ENCODE measurements at regions not wholly inside any gene's neighbourhood (a gene's known extent, or its start where the extent isn't known, plus 50 kb on each side); places are given as distances from the start of the nearest gene placed in this dataset.

DNA sequence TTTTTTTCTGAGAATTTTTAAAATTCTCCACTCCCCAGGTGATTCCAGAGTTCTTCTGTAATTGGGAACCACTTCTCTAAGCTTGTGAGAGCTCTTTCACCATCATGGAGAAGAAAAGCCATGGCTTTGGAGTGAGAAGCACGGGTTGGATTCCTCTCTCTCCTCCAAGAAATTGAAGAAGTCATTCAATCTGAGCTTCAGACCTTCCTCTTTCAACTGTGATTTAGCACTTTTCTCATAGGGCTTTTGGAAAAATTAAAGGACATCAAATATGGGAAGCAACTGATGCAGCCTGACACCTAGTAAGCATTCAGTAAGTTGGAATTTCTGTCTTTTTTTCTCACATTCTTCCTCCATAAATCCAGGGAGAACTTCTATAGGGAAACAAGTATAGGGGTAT is 580.4 kb upstream of the KLF4 start:
- ChIA-PET CTCF (no interaction called here), POLR2A (no interaction called here)
- no peaks in the 10 kb centered on the region for H3K36me3 Mint-ChIP-seq (ENCODE audit: insufficient read depth, unreplicated experiment)
- BruUV-seq (replicated peaks) = no TSS peak
- Histone ChIP-seq H3K36me3 (ENCODE audit: control insufficient read depth, insufficient read depth, low read length) (no peaks in the 10 kb centered on the region), H3K9me3 (no peaks in the 10 kb centered on the region), H3K4me3 (ENCODE audit: low read depth, low read length) (no peak overlapping the region), H3K4me1 (no peaks in the 10 kb centered on the region), H3K27me3 (replicated peaks; ENCODE audit: control insufficient read depth, insufficient read depth, low read length) (no peaks in the 10 kb centered on the region)
- TF ChIP-seq, protein P1, sequence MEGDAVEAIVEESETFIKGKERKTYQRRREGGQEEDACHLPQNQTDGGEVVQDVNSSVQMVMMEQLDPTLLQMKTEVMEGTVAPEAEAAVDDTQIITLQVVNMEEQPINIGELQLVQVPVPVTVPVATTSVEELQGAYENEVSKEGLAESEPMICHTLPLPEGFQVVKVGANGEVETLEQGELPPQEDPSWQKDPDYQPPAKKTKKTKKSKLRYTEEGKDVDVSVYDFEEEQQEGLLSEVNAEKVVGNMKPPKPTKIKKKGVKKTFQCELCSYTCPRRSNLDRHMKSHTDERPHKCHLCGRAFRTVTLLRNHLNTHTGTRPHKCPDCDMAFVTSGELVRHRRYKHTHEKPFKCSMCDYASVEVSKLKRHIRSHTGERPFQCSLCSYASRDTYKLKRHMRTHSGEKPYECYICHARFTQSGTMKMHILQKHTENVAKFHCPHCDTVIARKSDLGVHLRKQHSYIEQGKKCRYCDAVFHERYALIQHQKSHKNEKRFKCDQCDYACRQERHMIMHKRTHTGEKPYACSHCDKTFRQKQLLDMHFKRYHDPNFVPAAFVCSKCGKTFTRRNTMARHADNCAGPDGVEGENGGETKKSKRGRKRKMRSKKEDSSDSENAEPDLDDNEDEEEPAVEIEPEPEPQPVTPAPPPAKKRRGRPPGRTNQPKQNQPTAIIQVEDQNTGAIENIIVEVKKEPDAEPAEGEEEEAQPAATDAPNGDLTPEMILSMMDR (IDR thresholded peaks at IDR 0.05; ENCODE audit: insufficient read depth in 1 of 2, low read depth in 1 of 2, low read length in 1 of 2, severe bottlenecking in 1 of 2, unreplicated experiment in 1 of 2) = no peak
- H3K27ac Mint-ChIP-seq (ENCODE audit: unreplicated experiment) = no peak overlapping the region
- no peaks in the 10 kb centered on the region for H3K27me3 Mint-ChIP-seq (ENCODE audit: insufficient read depth, unreplicated experiment)
- intact Hi-C loops (cut with micrococcal nuclease; ENCODE audit: unreplicated experiment) = no loop called here
- H3K4me3 Mint-ChIP-seq (ENCODE audit: unreplicated experiment) = no peak overlapping the region
- no peak for DNase-seq
- no peaks in the 10 kb centered on the region for H3K9me3 Mint-ChIP-seq (ENCODE audit: unreplicated experiment)
- H3K4me1 Mint-ChIP-seq (ENCODE audit: low read depth, unreplicated experiment) = no peaks in the 10 kb centered on the region

DNA sequence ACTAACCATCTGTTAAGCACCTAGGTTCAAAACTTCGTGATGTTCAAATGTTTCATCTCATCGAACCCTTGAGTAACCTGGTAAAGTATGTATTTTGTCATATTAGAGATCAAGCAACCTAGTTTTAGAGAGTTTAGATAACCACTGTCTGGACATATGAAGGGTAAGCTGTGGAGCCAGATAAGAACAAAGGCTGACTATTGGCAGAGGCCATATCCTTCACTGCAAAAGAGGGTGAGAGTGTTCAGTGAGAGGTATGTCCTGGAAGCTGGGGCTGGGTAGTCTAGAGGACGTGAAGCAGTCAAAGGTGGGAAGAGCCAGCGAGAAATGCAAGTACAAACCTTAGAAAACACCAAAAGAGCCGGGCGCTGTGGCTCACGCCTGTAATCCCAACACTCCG is 573.1 kb upstream of the KLF4 start:
- no peak for DNase-seq
- POLR2A ChIA-PET = no interaction called here
- Histone ChIP-seq H3K4me1 (0 out of 2 replicates have a peak, but pooled peaks cover 2% of the 10 kb centered on the region), H3K27me3 (replicated peaks; ENCODE audit: control insufficient read depth, insufficient read depth, low read length) (no peaks in the 10 kb centered on the region), H3K9me3 (no peaks in the 10 kb centered on the region), H3K36me3 (ENCODE audit: control insufficient read depth, insufficient read depth, low read length) (no peaks in the 10 kb centered on the region), H3K4me3 (ENCODE audit: low read depth, low read length) (no peak overlapping the region)
- H3K27me3 Mint-ChIP-seq (ENCODE audit: insufficient read depth, unreplicated experiment) = no peaks in the 10 kb centered on the region
- TF ChIP-seq, protein P1 (IDR thresholded peaks at IDR 0.05; ENCODE audit: insufficient read depth in 1 of 2, low read depth in 1 of 2, low read length in 1 of 2, severe bottlenecking in 1 of 2, unreplicated experiment in 1 of 2) = no peak
- BruUV-seq (replicated peaks) = no TSS peak
- intact Hi-C loops (cut with micrococcal nuclease; ENCODE audit: unreplicated experiment) = no loop called here
- peaks cover 11% of the 10 kb centered on the region for H3K9me3 Mint-ChIP-seq (ENCODE audit: unreplicated experiment)
- H3K4me3 Mint-ChIP-seq (ENCODE audit: unreplicated experiment) = no peak overlapping the region
- H3K4me1 Mint-ChIP-seq (ENCODE audit: low read depth, unreplicated experiment) = peaks cover 15% of the 10 kb centered on the region
- no peaks in the 10 kb centered on the region for H3K36me3 Mint-ChIP-seq (ENCODE audit: insufficient read depth, unreplicated experiment)
- no peak overlapping the region for H3K27ac Mint-ChIP-seq (ENCODE audit: unreplicated experiment)
- CTCF ChIA-PET = no interaction called here

DNA sequence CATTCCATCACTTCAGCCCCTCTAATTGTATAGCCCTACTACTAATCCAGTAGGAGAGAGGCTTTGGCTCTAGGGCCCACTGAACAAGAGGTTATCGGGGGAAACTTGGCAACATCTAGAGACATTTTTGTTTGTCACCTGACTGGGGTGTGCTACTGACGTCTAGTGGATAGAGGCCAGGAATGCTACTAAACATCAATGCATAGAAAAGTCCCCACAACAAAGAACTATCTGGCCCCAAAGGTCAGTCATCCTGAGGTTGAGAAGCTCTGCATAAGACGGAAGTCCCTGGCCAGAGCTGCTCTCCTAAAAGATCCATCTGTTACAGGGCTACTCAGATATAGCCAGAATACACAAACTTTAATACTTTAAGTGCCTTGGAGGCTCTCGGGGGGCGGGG is 570.6 kb upstream of the KLF4 start:
- Mint-ChIP-seq H3K4me1 (ENCODE audit: low read depth, unreplicated experiment) (peaks cover 24% of the 10 kb centered on the region), H3K4me3 (ENCODE audit: unreplicated experiment) (no peak overlapping the region), H3K27ac (ENCODE audit: unreplicated experiment) (no peak overlapping the region), H3K9me3 (ENCODE audit: unreplicated experiment) (peaks cover 11% of the 10 kb centered on the region), H3K27me3 (ENCODE audit: insufficient read depth, unreplicated experiment) (no peaks in the 10 kb centered on the region), H3K36me3 (ENCODE audit: insufficient read depth, unreplicated experiment) (no peaks in the 10 kb centered on the region)
- DNase-seq = no peak
- Histone ChIP-seq H3K9me3 (no peaks in the 10 kb centered on the region), H3K4me3 (ENCODE audit: low read depth, low read length) (no peak overlapping the region), H3K36me3 (ENCODE audit: control insufficient read depth, insufficient read depth, low read length) (no peaks in the 10 kb centered on the region), H3K27me3 (replicated peaks; ENCODE audit: control insufficient read depth, insufficient read depth, low read length) (no peaks in the 10 kb centered on the region), H3K4me1 (peaks cover 6% of the 10 kb centered on the region; the same call in 1 of the 2 replicates)
- TF ChIP-seq, protein P1 (IDR thresholded peaks at IDR 0.05; ENCODE audit: insufficient read depth in 1 of 2, low read depth in 1 of 2, low read length in 1 of 2, severe bottlenecking in 1 of 2, unreplicated experiment in 1 of 2) = no peak
- POLR2A ChIA-PET = no interaction called here
- CTCF ChIA-PET = no interaction called here
- no TSS peak for BruUV-seq (replicated peaks)
- intact Hi-C loops (cut with micrococcal nuclease; ENCODE audit: unreplicated experiment) = no loop called here

Measured in Caco-2 (cell line).